ENCODE measurements at regions not wholly inside any gene's neighbourhood (a gene's known extent, or its start where the extent isn't known, plus 50 kb on each side); places are given as distances from the start of the nearest gene placed in this dataset.

DNA sequence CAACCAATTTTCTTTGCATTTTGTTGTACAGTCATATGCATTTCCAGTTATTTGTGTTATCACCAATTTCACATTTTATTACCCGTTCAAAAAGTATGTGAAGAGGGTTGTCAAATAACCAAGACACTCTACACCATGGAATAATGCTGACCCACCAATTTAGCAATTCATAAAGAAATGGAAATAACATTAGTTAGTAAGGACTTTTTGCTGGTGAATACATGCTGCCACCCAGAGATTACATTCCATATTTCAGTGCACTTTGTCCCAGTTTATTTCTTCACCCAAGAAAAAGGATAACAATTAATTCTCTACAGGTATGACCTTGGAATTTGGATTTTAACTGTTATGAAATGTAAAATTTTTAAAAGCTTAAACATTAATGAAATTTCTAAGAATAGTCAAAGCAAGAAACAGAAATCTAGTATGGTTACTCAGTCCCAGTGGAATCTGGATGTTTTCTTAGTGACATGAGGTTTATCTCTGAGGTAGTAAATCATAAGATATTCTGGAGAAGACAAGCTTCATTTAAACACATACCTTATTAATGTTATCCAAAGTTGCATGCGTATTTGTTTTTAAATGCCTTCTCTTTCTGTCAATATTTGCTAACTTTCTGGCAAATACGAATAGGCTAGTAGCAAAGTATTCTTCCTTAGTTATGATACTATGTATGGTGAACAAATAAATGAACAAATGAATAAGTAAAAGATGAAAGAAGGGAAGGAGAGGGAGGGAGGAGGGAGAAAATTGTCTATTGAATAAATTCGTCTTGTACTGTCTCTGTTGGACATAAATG lies 100.6 kb downstream of the CETN3 start:
- no peak for TF ChIP-seq ZFX (IDR thresholded peaks at IDR 0.05; ENCODE audit: borderline replicate concordance)
- TF ChIP-seq, protein P1, sequence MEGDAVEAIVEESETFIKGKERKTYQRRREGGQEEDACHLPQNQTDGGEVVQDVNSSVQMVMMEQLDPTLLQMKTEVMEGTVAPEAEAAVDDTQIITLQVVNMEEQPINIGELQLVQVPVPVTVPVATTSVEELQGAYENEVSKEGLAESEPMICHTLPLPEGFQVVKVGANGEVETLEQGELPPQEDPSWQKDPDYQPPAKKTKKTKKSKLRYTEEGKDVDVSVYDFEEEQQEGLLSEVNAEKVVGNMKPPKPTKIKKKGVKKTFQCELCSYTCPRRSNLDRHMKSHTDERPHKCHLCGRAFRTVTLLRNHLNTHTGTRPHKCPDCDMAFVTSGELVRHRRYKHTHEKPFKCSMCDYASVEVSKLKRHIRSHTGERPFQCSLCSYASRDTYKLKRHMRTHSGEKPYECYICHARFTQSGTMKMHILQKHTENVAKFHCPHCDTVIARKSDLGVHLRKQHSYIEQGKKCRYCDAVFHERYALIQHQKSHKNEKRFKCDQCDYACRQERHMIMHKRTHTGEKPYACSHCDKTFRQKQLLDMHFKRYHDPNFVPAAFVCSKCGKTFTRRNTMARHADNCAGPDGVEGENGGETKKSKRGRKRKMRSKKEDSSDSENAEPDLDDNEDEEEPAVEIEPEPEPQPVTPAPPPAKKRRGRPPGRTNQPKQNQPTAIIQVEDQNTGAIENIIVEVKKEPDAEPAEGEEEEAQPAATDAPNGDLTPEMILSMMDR (IDR thresholded peaks at IDR 0.05), result peak; percentile 32
